ENCODE measurements at regions not wholly inside any gene's neighbourhood (a gene's known extent, or its start where the extent isn't known, plus 50 kb on each side); places are given as distances from the start of the nearest gene placed in this dataset.
A peak's percentile ranks its signal among the peaks of the same experiment; 100 is the strongest.

DNA sequence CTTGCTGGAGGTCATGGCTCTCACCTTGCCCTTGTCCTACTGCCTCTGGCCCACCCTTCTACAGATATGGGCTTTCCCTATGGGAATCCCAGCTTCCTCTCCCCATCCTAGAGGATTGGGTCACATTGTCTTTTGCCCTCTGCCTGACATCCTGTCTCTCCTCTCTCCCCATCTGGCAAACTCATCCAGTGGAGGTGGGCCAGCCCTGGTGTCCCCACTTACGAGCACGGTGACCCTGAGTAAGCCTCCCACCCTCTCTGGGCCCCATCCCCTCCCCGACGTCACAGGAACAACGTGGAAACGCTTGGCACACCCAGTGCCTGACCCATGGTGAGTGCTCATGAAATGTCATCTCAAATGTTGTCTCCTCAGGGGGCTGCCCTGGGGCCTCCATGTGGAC lies 56.1 kb upstream of the ID3 start:
- Histone ChIP-seq H3F3A (ENCODE audit: insufficient read depth) (peaks cover 55% of the 10 kb centered on the region), H3K27me3 (ENCODE audit: low read length) (no peaks in the 10 kb centered on the region), H3K9me2 (replicated peaks; ENCODE audit: insufficient read depth, low read length) (no peaks in the 10 kb centered on the region), H3K79me2 (ENCODE audit: insufficient read depth, low read length) (no peaks in the 10 kb centered on the region), H3K4me2 (ENCODE audit: low read depth, low read length, poor library complexity, severe bottlenecking) (no peak overlapping the region), H3K9me3 (ENCODE audit: insufficient read depth, low read length) (no peaks in the 10 kb centered on the region), H3K9ac (ENCODE audit: low read length) (no peak overlapping the region), H3K36me3 (ENCODE audit: low read length) (no peaks in the 10 kb centered on the region), H4K20me1 (ENCODE audit: low read depth, low read length) (no peaks in the 10 kb centered on the region), H3K4me3 (ENCODE audit: insufficient read depth, low read length, poor library complexity, severe bottlenecking) (no peak overlapping the region), H2AFZ (ENCODE audit: low read depth, low read length, severe bottlenecking) (no peak overlapping the region), H3K27ac (ENCODE audit: low read depth, low read length) (0 out of 2 replicates have a peak overlapping the region, but pooled peaks have one; percentile 93)
- no peak for TF ChIP-seq EZH2phosphoT487 (conservative IDR thresholded peaks at IDR 0.05; ENCODE audit: low read length)
- TF ChIP-seq, protein P1, sequence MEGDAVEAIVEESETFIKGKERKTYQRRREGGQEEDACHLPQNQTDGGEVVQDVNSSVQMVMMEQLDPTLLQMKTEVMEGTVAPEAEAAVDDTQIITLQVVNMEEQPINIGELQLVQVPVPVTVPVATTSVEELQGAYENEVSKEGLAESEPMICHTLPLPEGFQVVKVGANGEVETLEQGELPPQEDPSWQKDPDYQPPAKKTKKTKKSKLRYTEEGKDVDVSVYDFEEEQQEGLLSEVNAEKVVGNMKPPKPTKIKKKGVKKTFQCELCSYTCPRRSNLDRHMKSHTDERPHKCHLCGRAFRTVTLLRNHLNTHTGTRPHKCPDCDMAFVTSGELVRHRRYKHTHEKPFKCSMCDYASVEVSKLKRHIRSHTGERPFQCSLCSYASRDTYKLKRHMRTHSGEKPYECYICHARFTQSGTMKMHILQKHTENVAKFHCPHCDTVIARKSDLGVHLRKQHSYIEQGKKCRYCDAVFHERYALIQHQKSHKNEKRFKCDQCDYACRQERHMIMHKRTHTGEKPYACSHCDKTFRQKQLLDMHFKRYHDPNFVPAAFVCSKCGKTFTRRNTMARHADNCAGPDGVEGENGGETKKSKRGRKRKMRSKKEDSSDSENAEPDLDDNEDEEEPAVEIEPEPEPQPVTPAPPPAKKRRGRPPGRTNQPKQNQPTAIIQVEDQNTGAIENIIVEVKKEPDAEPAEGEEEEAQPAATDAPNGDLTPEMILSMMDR (IDR thresholded peaks at IDR 0.05; ENCODE audit: insufficient read depth, low read length, poor library complexity, severe bottlenecking), result no peak

DNA sequence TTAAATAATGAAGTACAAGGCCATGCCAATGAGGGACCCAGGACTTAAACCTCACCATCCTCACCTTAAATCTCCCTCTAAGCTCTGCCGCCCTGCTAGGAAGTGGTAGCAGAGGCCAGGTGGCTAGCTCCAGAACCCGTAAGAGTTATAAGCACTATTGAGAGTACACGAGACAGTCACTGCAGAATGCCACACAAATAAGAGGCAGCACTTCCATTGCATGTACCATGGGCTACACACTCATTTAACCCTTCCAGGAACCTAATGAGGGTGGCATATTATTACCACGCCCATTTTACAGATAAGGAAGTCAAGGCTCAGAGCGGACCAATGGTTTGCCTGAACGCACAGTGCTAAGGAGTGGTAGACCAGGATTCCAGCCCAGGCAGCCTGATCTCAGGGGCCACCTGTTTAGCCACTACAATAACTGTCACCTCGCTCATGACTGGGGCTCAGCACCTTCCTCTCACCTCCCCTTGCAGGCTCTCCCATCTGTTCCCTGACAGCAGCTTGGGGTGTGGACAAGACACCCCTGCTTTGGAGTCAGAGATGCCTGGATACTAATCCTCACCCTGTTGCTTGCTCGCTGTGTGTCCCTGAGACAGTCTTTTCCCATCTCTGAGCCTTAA lies 54.8 kb upstream of the ID3 start:
- TF ChIP-seq EZH2phosphoT487 (conservative IDR thresholded peaks at IDR 0.05; ENCODE audit: low read length), result no peak
- TF ChIP-seq, protein P1 (IDR thresholded peaks at IDR 0.05; ENCODE audit: insufficient read depth, low read length, poor library complexity, severe bottlenecking), result no peak
- Histone ChIP-seq H3K9ac (ENCODE audit: low read length) (peak overlapping the region; percentile 54), H4K20me1 (ENCODE audit: low read depth, low read length) (no peaks in the 10 kb centered on the region), H3K9me3 (ENCODE audit: insufficient read depth, low read length) (no peaks in the 10 kb centered on the region), H3K27ac (ENCODE audit: low read depth, low read length) (peak overlapping the region; percentile 93), H3K27me3 (ENCODE audit: low read length) (no peaks in the 10 kb centered on the region), H3K79me2 (ENCODE audit: insufficient read depth, low read length) (no peaks in the 10 kb centered on the region), H3F3A (ENCODE audit: insufficient read depth) (peaks cover 54% of the 10 kb centered on the region), H2AFZ (ENCODE audit: low read depth, low read length, severe bottlenecking) (no peak overlapping the region), H3K4me3 (ENCODE audit: insufficient read depth, low read length, poor library complexity, severe bottlenecking) (no peak overlapping the region), H3K36me3 (ENCODE audit: low read length) (no peaks in the 10 kb centered on the region), H3K4me2 (ENCODE audit: low read depth, low read length, poor library complexity, severe bottlenecking) (peak overlapping the region; percentile 64), H3K9me2 (replicated peaks; ENCODE audit: insufficient read depth, low read length) (no peaks in the 10 kb centered on the region)

DNA sequence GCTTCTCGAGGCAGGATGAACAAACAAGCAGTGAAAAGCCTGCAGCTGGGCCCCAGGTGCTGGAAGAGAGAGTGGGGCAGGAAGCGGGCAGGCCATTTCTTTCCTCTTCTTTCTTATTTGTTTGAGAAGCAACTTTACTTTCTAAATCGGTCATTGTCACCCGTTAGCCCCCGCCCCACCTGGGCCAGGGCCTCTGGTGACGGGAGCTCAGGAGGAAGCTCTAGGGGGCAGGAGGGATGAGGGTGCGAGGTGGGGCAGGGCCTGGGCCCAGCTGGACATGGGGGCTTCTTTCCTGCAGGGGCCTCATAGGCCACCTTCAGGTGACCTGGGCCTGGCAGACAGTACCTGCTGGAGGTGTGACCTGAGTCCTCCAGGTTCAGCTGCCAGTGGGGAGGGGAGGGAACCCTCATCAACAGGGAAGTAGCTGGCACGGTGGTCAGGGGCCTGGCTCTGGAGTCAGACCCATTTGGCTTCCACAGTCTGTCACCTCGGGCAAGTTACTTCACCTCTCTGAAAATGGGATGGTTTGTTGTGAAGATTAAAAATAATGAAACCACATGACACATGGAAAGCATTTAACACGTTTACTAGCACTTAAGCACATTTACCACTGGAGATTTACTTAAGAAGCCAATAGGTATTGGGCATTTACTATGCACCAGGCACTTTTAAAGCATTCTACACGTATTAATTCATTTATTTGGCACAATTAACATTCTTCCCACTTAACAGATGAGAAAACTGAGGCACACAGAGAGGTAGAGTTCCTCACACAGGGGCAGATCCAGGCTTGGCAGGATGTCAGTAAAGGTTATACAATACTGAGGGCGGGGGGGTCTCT lies 54.1 kb upstream of the ID3 start:
- peak overlapping the region; percentile 64 for H3K4me2 ChIP-seq (ENCODE audit: low read depth, low read length, poor library complexity, severe bottlenecking)
- peak overlapping the region; percentile 93 for H3K27ac ChIP-seq (ENCODE audit: low read depth, low read length)
- H3F3A ChIP-seq (ENCODE audit: insufficient read depth), result peaks cover 47% of the 10 kb centered on the region
- no peaks in the 10 kb centered on the region for H3K9me2 ChIP-seq (replicated peaks; ENCODE audit: insufficient read depth, low read length)
- H3K4me3 ChIP-seq (ENCODE audit: insufficient read depth, low read length, poor library complexity, severe bottlenecking), result peak overlapping the region; percentile 20
- H3K36me3 ChIP-seq (ENCODE audit: low read length), result no peaks in the 10 kb centered on the region
- no peaks in the 10 kb centered on the region for H4K20me1 ChIP-seq (ENCODE audit: low read depth, low read length)
- H3K9ac ChIP-seq (ENCODE audit: low read length), result peak overlapping the region; percentile 54
- H3K27me3 ChIP-seq (ENCODE audit: low read length), result no peaks in the 10 kb centered on the region
- TF ChIP-seq, protein P1 (IDR thresholded peaks at IDR 0.05; ENCODE audit: insufficient read depth, low read length, poor library complexity, severe bottlenecking), result no peak
- no peak for TF ChIP-seq EZH2phosphoT487 (conservative IDR thresholded peaks at IDR 0.05; ENCODE audit: low read length)
- H3K79me2 ChIP-seq (ENCODE audit: insufficient read depth, low read length), result no peaks in the 10 kb centered on the region
- H3K9me3 ChIP-seq (ENCODE audit: insufficient read depth, low read length), result no peaks in the 10 kb centered on the region
- H2AFZ ChIP-seq (ENCODE audit: low read depth, low read length, severe bottlenecking), result no peak overlapping the region

All from SU-DHL-6 (cell line).